Type B pancreatic cell (in vitro differentiated cells): ENCODE measurements at regions not wholly inside any gene's neighbourhood (a gene's known extent, or its start where the extent isn't known, plus 50 kb on each side); places are given as distances from the start of the nearest gene placed in this dataset.
"Not testable (repeated sequence)": the region's sequence is repeated elsewhere in the genome, so short reads cannot be mapped to it uniquely, and the experiment has no call there.

Experiments
- DNase-seq: peaks from one replicate; pipeline ENCODE4 v3.0.0; 2021; ENCODE audit warnings: mixed read lengths; ENCODE audit not compliant: unreplicated experiment; ENCODE audit errors: extremely low spot score
- H3K27ac Mint-ChIP-seq: 2 replicates; pipeline ENCODE4 v1.8.0; 2021; ENCODE audit warnings: mild to moderate bottlenecking, mixed read lengths
- H3K27me3 Mint-ChIP-seq: 2 replicates; pipeline ENCODE4 v1.8.0; 2021; ENCODE audit warnings: mixed read lengths
- H3K36me3 Mint-ChIP-seq: 2 replicates; pipeline ENCODE4 v1.8.0; 2021; ENCODE audit warnings: mixed read lengths
- H3K4me1 Mint-ChIP-seq: one replicate; pipeline ENCODE4 v1.8.0; 2021; ENCODE audit warnings: mixed read lengths; ENCODE audit not compliant: unreplicated experiment
- H3K4me3 Mint-ChIP-seq: 2 replicates; pipeline ENCODE4 v1.8.0; 2021; ENCODE audit warnings: mild to moderate bottlenecking, mixed read lengths
- H3K9me3 Mint-ChIP-seq: 2 replicates; pipeline ENCODE4 v1.8.0; 2021; ENCODE audit warnings: mixed read lengths
- TF ChIP-seq, protein P1 (sequence below): fragments of 200-600 bp; sonication (generic); conservative IDR thresholded peaks from 2 replicates; pipeline ENCODE4 v1.5.0; 2021; ENCODE audit warnings: antibody characterized with exemption, mild to moderate bottlenecking

DNA sequence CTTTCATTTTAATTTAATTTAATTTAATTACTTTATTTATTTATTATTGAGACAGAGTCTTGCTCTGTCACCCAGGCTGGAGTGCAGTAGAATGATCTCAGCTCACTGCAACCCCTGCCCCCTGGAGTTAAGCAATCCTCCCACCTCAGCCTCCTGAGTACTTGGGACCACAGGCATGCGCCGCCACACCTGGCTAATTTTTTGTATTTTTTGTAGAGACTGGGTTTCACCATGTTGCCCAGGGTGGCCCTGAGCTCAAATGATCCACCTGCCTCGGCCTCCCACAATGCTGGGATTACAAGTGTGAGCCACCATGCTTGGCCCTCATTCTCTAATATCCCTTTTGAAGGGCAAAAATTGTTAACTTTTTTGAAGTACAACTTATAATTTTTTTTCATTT is 92.9 kb downstream of the XRCC2 start:
- Mint-ChIP-seq H3K27ac (no peak overlapping the region), H3K36me3 (no peaks in the 10 kb centered on the region), H3K27me3 (no peaks in the 10 kb centered on the region), H3K4me3 (no peak overlapping the region), H3K9me3 (peaks cover 5% of the 10 kb centered on the region), H3K4me1 (no peaks in the 10 kb centered on the region)
- DNase-seq: no peak
- TF ChIP-seq, protein P1, sequence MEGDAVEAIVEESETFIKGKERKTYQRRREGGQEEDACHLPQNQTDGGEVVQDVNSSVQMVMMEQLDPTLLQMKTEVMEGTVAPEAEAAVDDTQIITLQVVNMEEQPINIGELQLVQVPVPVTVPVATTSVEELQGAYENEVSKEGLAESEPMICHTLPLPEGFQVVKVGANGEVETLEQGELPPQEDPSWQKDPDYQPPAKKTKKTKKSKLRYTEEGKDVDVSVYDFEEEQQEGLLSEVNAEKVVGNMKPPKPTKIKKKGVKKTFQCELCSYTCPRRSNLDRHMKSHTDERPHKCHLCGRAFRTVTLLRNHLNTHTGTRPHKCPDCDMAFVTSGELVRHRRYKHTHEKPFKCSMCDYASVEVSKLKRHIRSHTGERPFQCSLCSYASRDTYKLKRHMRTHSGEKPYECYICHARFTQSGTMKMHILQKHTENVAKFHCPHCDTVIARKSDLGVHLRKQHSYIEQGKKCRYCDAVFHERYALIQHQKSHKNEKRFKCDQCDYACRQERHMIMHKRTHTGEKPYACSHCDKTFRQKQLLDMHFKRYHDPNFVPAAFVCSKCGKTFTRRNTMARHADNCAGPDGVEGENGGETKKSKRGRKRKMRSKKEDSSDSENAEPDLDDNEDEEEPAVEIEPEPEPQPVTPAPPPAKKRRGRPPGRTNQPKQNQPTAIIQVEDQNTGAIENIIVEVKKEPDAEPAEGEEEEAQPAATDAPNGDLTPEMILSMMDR: no peak

DNA sequence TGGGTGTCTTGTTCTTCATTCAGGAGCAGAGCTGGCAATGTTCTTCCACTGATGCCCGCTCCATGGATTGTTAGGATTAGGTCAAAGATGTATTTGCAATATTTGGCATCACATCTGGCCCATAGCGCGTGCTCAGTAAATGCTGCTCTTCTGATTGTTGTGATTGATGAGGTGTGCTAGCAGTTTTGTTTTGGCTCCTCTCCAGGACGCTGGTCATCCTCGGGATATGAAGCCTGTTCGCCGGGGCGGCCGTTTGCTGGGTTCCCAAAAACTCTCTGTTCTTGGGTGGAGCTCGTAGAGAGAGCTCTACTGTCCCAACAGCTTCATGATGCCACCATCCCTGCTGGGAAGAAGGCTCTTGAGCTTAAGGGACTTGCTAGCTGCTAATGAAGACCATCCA is 96.9 kb downstream of the XRCC2 start:
- H3K4me1 Mint-ChIP-seq: peaks cover 17% of the 10 kb centered on the region
- TF ChIP-seq, protein P1: no peak
- no peak overlapping the region for H3K27ac Mint-ChIP-seq
- no peaks in the 10 kb centered on the region for H3K9me3 Mint-ChIP-seq
- H3K36me3 Mint-ChIP-seq: no peaks in the 10 kb centered on the region
- H3K4me3 Mint-ChIP-seq: no peak overlapping the region
- DNase-seq: no peak
- H3K27me3 Mint-ChIP-seq: no peaks in the 10 kb centered on the region

DNA sequence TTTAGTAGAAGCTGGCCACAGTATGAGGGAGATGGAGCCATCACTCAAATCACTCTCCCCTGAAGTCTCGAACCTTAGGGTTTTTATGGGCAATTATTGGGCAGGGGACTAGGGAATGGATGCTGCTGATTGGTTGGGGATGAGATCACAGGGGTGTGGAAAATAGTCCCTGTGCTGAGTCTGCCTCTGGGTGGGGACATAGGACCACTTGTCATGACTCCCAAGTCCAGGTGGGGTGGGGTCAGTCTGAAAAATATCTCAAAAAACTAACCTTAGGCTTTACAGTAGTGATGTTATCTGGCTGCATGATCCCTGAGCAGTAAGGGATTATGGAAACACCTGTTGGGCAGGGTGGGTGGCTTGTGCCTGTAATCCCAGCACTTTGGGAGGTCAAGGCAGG is 98.6 kb downstream of the XRCC2 start:
- Mint-ChIP-seq H3K27ac (no peak overlapping the region), H3K4me1 (peaks cover 17% of the 10 kb centered on the region), H3K4me3 (no peak overlapping the region), H3K9me3 (no peaks in the 10 kb centered on the region), H3K27me3 (no peaks in the 10 kb centered on the region), H3K36me3 (no peaks in the 10 kb centered on the region)
- no peak for DNase-seq
- TF ChIP-seq, protein P1: no peak

DNA sequence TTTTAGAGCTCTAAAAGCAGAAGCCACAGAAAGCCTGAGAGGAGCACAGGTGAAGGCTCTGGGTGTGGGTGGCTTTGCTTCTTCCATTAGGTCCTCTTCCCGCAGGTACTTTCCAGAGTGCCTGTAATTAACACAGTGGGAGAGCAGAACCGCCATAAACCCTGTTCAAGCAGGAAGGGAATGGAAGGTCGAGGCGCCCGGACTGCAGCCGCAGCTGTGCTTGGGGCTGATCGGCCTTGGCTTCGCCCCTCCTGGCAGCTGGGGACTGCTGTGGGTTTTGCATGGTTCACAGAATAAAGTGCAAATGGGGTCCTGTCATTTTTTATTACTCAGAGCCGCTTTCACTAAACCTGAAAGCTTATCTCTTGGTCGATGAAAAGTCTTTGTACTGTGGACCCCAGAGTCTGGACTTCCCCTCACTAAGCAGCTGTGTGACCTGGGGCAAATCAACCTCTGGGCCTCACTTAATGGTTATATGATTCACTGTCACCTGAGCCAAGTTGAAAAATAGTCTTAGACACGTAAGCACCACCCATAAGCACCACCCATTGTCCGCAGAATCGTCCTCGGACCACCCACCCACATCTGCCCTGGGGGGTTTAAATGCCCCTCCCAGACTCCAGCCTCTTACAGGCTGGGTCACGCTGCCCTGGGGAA is 100.9 kb downstream of the XRCC2 start:
- TF ChIP-seq, protein P1: no peak
- no peak for DNase-seq
- Mint-ChIP-seq H3K36me3 (no peaks in the 10 kb centered on the region), H3K27me3 (no peaks in the 10 kb centered on the region), H3K27ac (peak overlapping the region; percentile 75), H3K4me1 (peaks cover 17% of the 10 kb centered on the region), H3K9me3 (no peaks in the 10 kb centered on the region), H3K4me3 (peak overlapping the region; percentile 33)

DNA sequence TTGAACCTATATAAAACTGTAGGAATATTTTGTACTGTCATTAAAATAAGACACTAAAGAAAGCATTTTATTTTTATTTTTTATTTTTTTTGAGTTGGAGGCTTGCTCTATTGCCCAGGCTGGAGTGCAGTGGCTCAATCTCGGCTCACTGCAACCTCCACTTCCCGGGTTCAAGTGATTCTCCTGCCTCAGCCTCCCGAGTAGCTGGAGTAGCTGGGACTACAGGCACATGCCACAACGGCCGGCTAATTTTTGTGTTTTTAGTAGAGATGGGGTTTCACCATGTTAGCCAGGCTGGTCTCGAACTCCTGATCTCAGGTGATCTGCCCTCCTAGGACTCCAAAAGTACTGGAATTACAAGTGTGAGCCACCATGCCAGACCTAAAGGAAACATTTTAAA is 102.8 kb downstream of the XRCC2 start:
- H3K9me3 Mint-ChIP-seq, DNase-seq, H3K27me3 Mint-ChIP-seq, H3K4me3 Mint-ChIP-seq, H3K36me3 Mint-ChIP-seq: not testable (repeated sequence)
- Mint-ChIP-seq H3K27ac (peak overlapping the region; percentile 14), H3K4me1 (peaks cover 17% of the 10 kb centered on the region)

DNA sequence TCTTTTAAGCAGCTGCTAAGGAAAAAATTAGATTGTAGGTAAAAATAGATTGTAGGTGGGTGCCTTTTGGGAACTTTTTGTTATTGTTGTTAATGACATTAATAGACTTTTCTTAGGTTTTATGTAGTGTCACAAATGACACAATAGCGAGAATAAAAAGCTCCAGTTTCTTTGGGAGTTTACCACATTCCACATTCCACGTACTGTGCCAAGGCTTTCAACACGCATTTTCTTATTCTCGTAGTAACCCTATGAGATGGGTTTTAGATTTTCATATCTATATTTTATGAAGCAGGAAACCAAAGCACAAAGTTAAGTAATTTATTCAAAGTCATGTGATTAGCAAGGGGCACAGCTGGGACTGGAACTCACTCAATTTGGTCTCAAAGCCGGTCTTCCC is 103.8 kb downstream of the XRCC2 start:
- H3K9me3 Mint-ChIP-seq: no peaks in the 10 kb centered on the region
- no peak for DNase-seq
- no peak overlapping the region for H3K4me3 Mint-ChIP-seq
- no peaks in the 10 kb centered on the region for H3K27me3 Mint-ChIP-seq
- no peak overlapping the region for H3K27ac Mint-ChIP-seq
- TF ChIP-seq, protein P1: no peak
- no peaks in the 10 kb centered on the region for H3K36me3 Mint-ChIP-seq
- H3K4me1 Mint-ChIP-seq: peaks cover 17% of the 10 kb centered on the region
